Ishikawa (cell line): ENCODE measurements at regions not wholly inside any gene's neighbourhood (a gene's known extent, or its start where the extent isn't known, plus 50 kb on each side); places are given as distances from the start of the nearest gene placed in this dataset.

ENCODE experiments used
- CEBPB ChIP-seq: IDR thresholded peaks from 2 replicates; pipeline ENCODE4 v1.6.1; 2012
- EP300 ChIP-seq: IDR thresholded peaks from 2 replicates; pipeline ENCODE4 v1.6.1; 2012; ENCODE audit warnings: borderline replicate concordance
- MAX ChIP-seq: IDR thresholded peaks from 2 replicates; pipeline ENCODE4 v1.6.1; 2012
- NFIC ChIP-seq: IDR thresholded peaks from 2 replicates; pipeline ENCODE4 v1.6.1; 2012
- RAD21 ChIP-seq: IDR thresholded peaks from 2 replicates; pipeline ENCODE4 v1.6.1; 2012; ENCODE audit warnings: low read depth
- REST ChIP-seq: IDR thresholded peaks from 2 replicates; pipeline ENCODE4 v1.6.1; 2012; ENCODE audit warnings: low read depth, mild to moderate bottlenecking
- TAF1 ChIP-seq: IDR thresholded peaks from 2 replicates; pipeline ENCODE4 v1.6.1; 2012; ENCODE audit warnings: low read depth, mild to moderate bottlenecking
- TEAD4 ChIP-seq: IDR thresholded peaks from 2 replicates; pipeline ENCODE4 v1.6.1; 2012
- USF1 ChIP-seq: IDR thresholded peaks from 2 replicates; pipeline ENCODE4 v1.6.1; 2012
- YY1 ChIP-seq: IDR thresholded peaks from 2 replicates; pipeline ENCODE4 v1.6.1; 2012; ENCODE audit warnings: low read depth
- ZBTB7A ChIP-seq: IDR thresholded peaks from 2 replicates; pipeline ENCODE4 v1.6.1; 2012; ENCODE audit warnings: low read depth

- TF ChIP-seq ZBTB7A (no peak), TEAD4 (no peak), USF1 (no peak), CEBPB (no peak), MAX (no peak), RAD21 (no peak), TAF1 (no peak), EP300 (no peak), YY1 (no peak), REST (no peak), NFIC (no peak)
These were observed 742.4 kb upstream of the INTU start for GRCh38 chr4:126890383-126890782.
